Ovary (tissue), 7 donors: ENCODE measurements at regions not wholly inside any gene's neighbourhood (a gene's known extent, or its start where the extent isn't known, plus 50 kb on each side); places are given as distances from the start of the nearest gene placed in this dataset.

Experiments used
- DNase-seq, 5 donors: peaks; one replicate each; pipeline ENCODE4 v3.0.0-alpha.2; 2019 to 2020
- H3K27ac ChIP-seq, 2 donors: fragments of 200-600 bp; one replicate each; pipeline versions ENCODE4 v1.5.1 to v1.8.0; 2019 to 2022
- H3K27me3 ChIP-seq: fragments of 200-600 bp; one replicate; pipeline ENCODE4 v1.8.0; 2022
- H3K36me3 ChIP-seq: fragments of 200-600 bp; sonication (generic); one replicate; pipeline ENCODE4 v1.5.1; 2019
- H3K4me1 ChIP-seq: one replicate; pipeline ENCODE4 v1.8.1; 2013; ENCODE audit warnings: mild to moderate bottlenecking, moderate library complexity; ENCODE audit not compliant: insufficient read depth
- H3K4me3 ChIP-seq: fragments of 200-600 bp; sonication (generic); one replicate; pipeline ENCODE4 v1.5.1; 2017
- H3K9me3 ChIP-seq, 2 donors: fragments of 200-600 bp in 1 of 2; sonication (generic) in 1 of 2; one replicate each; pipeline versions ENCODE4 v1.5.1 to v1.8.1; 2013 to 2019; ENCODE audit warnings: mild to moderate bottlenecking in 1 of 2, moderate library complexity in 1 of 2
- EP300 ChIP-seq: sonication (generic); formaldehyde crosslinking; IDR thresholded peaks from one replicate; pipeline ENCODE4 v1.6.1; 2017; ENCODE audit warnings: antibody characterized with exemption
- POLR2A ChIP-seq: fragments of 450-650 bp; IDR thresholded peaks from one replicate; pipeline ENCODE4 v1.6.1; 2017; ENCODE audit warnings: antibody characterized with exemption, mild to moderate bottlenecking, moderate library complexity
- WGBS, 3 donors: extraction: QIAGEN DNeasy Blood & Tissue Kit in 1 of 3; methylation state at CpG; one replicate each; pipeline versions ENCODE4 v1.1.5 to v1.1.7; 2013 to 2017; 5-methylcytosine and 5-hydroxymethylcytosine counted together
- intact Hi-C, 4 donors: fragments of 100-400 bp; cut with DNase I; formaldehyde crosslinking; loops; one replicate each; pipeline versions ENCODE4 v1.11.0 to v1.15.1; 2022 to 2023
- TF ChIP-seq, protein P1 (sequence below), 3 donors: fragments of 450-650 bp in 2 of 3; fragments of 200-600 bp in 1 of 3; IDR thresholded peaks; one replicate each; pipeline versions ENCODE4 v1.5.1 to v1.8.0; 2016 to 2022; ENCODE audit warnings: antibody characterized with exemption in 3 of 3, mild to moderate bottlenecking in 1 of 3
- donor health status: DM: no; HTN: no; CAD: no; lungs with moderate emphysema.
- donor health status: DM: no; HTN: no; CAD: no.
- donor health status: Bipolar disorder and iron deficiency.
- donor health status: DM: no; HTN: no; CAD: no.
- donor health status: DM: yes; HTN: yes; CAD: no.

DNA sequence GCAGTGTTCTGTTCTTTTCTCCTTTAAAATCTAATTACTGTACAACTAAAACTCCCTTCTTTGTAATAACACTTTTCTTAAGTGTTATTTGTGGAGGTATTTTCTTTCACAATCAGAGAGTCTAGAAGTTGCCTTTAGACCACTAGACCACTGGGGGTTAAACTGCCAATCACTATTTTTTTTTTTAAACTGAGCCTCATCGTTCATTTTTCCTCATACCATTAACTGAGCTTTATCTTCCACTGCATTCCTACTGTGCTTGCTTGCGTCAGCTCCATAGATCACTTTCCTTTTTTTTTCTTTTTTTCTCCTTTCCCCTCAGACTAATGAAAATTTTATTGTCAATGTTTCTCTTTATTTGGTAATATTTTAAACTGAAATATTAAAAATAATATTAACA is 310.6 kb downstream of the PDHA2 start:
- 13 to 22% (median 14%) methylated on average over 2 of the region's 2 CpGs for WGBS, 3 donors
- DNase-seq = no peak
- TF ChIP-seq, protein P1, sequence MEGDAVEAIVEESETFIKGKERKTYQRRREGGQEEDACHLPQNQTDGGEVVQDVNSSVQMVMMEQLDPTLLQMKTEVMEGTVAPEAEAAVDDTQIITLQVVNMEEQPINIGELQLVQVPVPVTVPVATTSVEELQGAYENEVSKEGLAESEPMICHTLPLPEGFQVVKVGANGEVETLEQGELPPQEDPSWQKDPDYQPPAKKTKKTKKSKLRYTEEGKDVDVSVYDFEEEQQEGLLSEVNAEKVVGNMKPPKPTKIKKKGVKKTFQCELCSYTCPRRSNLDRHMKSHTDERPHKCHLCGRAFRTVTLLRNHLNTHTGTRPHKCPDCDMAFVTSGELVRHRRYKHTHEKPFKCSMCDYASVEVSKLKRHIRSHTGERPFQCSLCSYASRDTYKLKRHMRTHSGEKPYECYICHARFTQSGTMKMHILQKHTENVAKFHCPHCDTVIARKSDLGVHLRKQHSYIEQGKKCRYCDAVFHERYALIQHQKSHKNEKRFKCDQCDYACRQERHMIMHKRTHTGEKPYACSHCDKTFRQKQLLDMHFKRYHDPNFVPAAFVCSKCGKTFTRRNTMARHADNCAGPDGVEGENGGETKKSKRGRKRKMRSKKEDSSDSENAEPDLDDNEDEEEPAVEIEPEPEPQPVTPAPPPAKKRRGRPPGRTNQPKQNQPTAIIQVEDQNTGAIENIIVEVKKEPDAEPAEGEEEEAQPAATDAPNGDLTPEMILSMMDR (IDR thresholded peaks at IDR 0.05) = no peak
- H3K4me1 ChIP-seq = no peaks in the 10 kb centered on the region
- H3K4me3 ChIP-seq = no peak overlapping the region
- H3K36me3 ChIP-seq = no peaks in the 10 kb centered on the region
- no peak overlapping the region for H3K27ac ChIP-seq
- no peaks in the 10 kb centered on the region for H3K9me3 ChIP-seq
- H3K27me3 ChIP-seq = no peaks in the 10 kb centered on the region
- intact Hi-C loops = no loop called here

DNA sequence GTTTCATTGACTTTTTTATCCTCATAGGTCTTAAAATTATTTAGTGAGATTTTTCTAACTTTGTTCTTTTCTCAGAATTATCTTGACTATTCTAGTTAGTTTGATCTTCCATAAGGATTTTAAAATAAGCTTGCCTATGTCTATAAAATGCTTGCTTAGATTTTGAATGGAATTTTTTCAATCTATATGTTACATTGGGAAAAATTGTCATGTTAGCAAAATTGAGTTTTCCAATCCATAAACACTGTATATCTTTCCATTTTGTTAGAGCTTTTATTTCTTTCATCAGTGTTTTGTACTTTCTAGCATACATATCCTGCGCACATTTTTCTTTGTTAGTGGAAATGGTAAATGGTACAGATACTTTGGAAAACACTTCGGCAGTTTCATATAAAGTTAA is 312.9 kb downstream of the PDHA2 start:
- intact Hi-C loops = no loop called here
- DNase-seq = no peak
- Histone ChIP-seq H3K27me3 (no peaks in the 10 kb centered on the region), H3K9me3 (no peaks in the 10 kb centered on the region), H3K27ac (no peak overlapping the region), H3K4me3 (no peak overlapping the region), H3K36me3 (no peaks in the 10 kb centered on the region), H3K4me1 (no peaks in the 10 kb centered on the region)
- TF ChIP-seq POLR2A (no peak), EP300 (no peak)
- TF ChIP-seq, protein P1 (IDR thresholded peaks at IDR 0.05) = no peak
- 93 to 96% (median 96%) methylated on average over 2 of the region's 2 CpGs for WGBS, 3 donors

DNA sequence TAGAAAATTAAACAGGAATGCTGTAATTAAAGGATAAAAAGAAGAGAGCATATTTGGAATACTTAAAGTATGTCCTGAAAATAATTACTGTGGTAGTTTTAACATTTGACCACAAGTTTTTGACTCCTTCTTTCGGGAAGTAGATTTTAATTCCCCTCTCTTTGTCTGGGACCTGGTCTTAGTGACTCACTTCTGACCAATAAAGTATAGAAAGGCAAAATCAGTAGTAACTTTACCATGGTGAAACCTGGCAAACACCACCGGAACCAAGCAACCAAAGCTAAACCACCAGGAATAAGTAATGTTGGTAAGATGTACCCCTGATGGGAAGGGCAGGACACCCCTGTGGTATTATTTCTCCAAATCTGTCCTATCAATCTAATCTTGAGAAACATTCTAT is 314.8 kb downstream of the PDHA2 start:
- H3K9me3 ChIP-seq = no peaks in the 10 kb centered on the region
- intact Hi-C loops = no loop called here
- no peak for DNase-seq
- no peaks in the 10 kb centered on the region for H3K4me1 ChIP-seq
- no peaks in the 10 kb centered on the region for H3K36me3 ChIP-seq
- TF ChIP-seq POLR2A (no peak), EP300 (no peak)
- TF ChIP-seq, protein P1 (IDR thresholded peaks at IDR 0.05) = no peak
- no peaks in the 10 kb centered on the region for H3K27me3 ChIP-seq
- H3K27ac ChIP-seq = no peak overlapping the region
- no peak overlapping the region for H3K4me3 ChIP-seq
- 77 to 90% (median 90%) methylated on average over 2 of the region's 2 CpGs for WGBS, 3 donors

DNA sequence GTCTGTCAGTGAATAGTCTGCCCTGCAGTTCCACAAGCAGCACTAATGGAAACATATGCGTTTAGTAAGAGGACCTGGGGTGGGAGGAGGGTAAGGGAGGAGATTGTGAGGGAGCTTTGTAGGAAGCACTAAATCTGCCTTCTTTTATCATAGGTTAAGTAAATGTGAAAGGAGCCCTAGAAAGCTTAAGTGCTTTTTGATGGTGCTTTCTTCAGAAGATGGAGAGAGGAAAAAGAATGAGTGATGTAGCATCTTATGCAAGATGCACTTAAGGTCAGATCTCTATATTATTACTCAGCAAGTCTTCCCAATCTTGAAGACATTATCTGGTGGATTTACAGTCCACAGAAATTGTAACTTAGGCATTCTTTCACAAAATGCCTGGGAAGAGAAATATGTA is 322.7 kb downstream of the PDHA2 start:
- Histone ChIP-seq H3K4me3 (no peak overlapping the region), H3K36me3 (no peaks in the 10 kb centered on the region), H3K27me3 (no peaks in the 10 kb centered on the region), H3K9me3 (no peaks in the 10 kb centered on the region), H3K4me1 (no peaks in the 10 kb centered on the region), H3K27ac (no peak overlapping the region)
- no peak for DNase-seq
- TF ChIP-seq, protein P1 (IDR thresholded peaks at IDR 0.05) = no peak
- TF ChIP-seq POLR2A = no peak
- TF ChIP-seq EP300 = no peak
- 29 to 43% (median 35%) methylated on average over 1 of the region's 1 CpG for WGBS, 3 donors
- intact Hi-C loops = no loop called here

DNA sequence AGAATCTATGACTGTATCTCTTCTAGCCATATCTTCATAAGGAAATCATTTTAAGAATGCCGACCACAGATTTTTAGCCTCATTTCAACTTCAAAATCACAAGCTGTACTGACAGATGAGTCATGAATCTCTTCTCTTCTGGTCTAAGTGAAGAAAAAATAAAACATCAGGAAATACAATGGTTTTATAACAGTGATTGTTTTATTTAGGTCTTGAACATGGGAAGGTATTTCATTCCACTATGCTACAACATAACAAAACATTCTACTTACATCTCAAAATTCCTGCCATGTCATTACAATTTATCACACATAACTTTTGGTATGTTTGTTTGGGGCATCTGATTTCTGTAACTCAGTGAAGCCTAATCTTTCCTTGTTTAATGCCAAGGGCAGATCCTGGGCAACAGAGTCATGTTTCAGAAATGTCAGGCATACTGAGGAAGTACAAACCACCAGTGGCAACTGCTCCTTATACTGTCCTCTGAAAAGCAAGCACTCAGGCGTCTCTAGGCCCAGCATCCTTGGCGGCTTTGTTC is 325.0 kb downstream of the PDHA2 start:
- Histone ChIP-seq H3K27me3 (no peaks in the 10 kb centered on the region), H3K4me3 (no peak overlapping the region), H3K4me1 (no peaks in the 10 kb centered on the region), H3K36me3 (no peaks in the 10 kb centered on the region), H3K27ac (no peak overlapping the region), H3K9me3 (no peaks in the 10 kb centered on the region)
- TF ChIP-seq EP300 (no peak), POLR2A (no peak)
- TF ChIP-seq, protein P1 (IDR thresholded peaks at IDR 0.05) = no peak
- intact Hi-C loops = no loop called here
- no peak for DNase-seq
- 71 to 82% (median 74%) methylated on average over 3 of the region's 3 CpGs for WGBS, 3 donors
